OCI-LY7 (cell line): ENCODE measurements at regions not wholly inside any gene's neighbourhood (a gene's known extent, or its start where the extent isn't known, plus 50 kb on each side); places are given as distances from the start of the nearest gene placed in this dataset.

Experiments used
- BruUV-seq: library from RNA; stranded (reverse); fragments of 400-500 nt; replicated peaks from 2 replicates; lab custom pipeline; 2021; lab: Mats Ljungman, UMichigan
- CTCF ChIA-PET: fragments of 300-600 bp; sonication (Branson Sonifier 250); formaldehyde crosslinking; loops from one replicate; lab custom pipeline; 2022; ENCODE audit warnings: antibody characterized with exemption; ENCODE audit not compliant: unreplicated experiment; lab: Charles Lee
- POLR2A ChIA-PET: fragments of 300-600 bp; sonication (Branson Sonifier 250); formaldehyde crosslinking; loops from one replicate; lab custom pipeline; 2022; ENCODE audit warnings: antibody characterized with exemption; lab: Charles Lee
- DNase-seq: peaks from one replicate; pipeline ENCODE4 v3.0.0-alpha.2; 2015; ENCODE audit warnings: low spot score
- H2AFZ ChIP-seq: fragments of 200-600 bp; sonication (generic), shearing (Covaris generic); 2 replicates; pipeline ENCODE4 v1.6.1; 2014; ENCODE audit warnings: mild to moderate bottlenecking, antibody characterized with exemption, low read length, moderate library complexity
- H3K27ac ChIP-seq: fragments of 200-600 bp; sonication (generic); 2 replicates; pipeline ENCODE4 v1.5.1; 2014; ENCODE audit warnings: mixed run types, low read depth, mild to moderate bottlenecking, moderate library complexity, low read length, inconsistent platforms; ENCODE audit not compliant: poor library complexity, severe bottlenecking
- H3K36me3 ChIP-seq: fragments of 200-600 bp; sonication (generic); 2 replicates; pipeline ENCODE4 v1.6.1; 2014; ENCODE audit warnings: mild to moderate bottlenecking, antibody characterized with exemption, low read length, moderate library complexity, mixed read lengths; ENCODE audit not compliant: insufficient read depth
- H3K4me1 ChIP-seq: fragments of 200-600 bp; sonication (generic); 2 replicates; pipeline ENCODE4 v1.5.1; 2014; ENCODE audit warnings: mild to moderate bottlenecking, low read length; ENCODE audit not compliant: insufficient read depth, poor library complexity, severe bottlenecking
- H3K4me2 ChIP-seq: fragments of 200-600 bp; sonication (generic); 2 replicates; pipeline ENCODE4 v1.6.1; 2014; ENCODE audit warnings: mild to moderate bottlenecking, low read length
- H3K4me3 ChIP-seq: fragments of 200-600 bp; sonication (generic); 2 replicates; pipeline ENCODE4 v1.5.1; 2014; ENCODE audit warnings: mild to moderate bottlenecking, low read depth, low read length; ENCODE audit not compliant: poor library complexity, severe bottlenecking
- H3K79me2 ChIP-seq: fragments of 200-600 bp; sonication (generic); 2 replicates; pipeline ENCODE4 v1.6.1; 2016; ENCODE audit warnings: low read depth, mild to moderate bottlenecking, low read length, moderate library complexity, mixed read lengths; ENCODE audit not compliant: insufficient read depth
- H3K9me2 ChIP-seq: fragments of 200-600 bp; sonication (generic); 2 replicates; pipeline ENCODE4 v1.6.1; 2016; ENCODE audit warnings: mild to moderate bottlenecking, low read length, mixed read lengths; ENCODE audit not compliant: insufficient read depth
- H3K9me3 ChIP-seq: fragments of 200-600 bp; sonication (generic); 2 replicates; pipeline ENCODE4 v1.6.1; 2014; ENCODE audit warnings: mild to moderate bottlenecking, mixed run types, low read length, mixed read lengths
- H4K20me1 ChIP-seq: fragments of 200-600 bp; sonication (generic); 2 replicates; pipeline ENCODE4 v1.6.1; 2014; ENCODE audit warnings: mild to moderate bottlenecking, antibody characterized with exemption, low read length, moderate library complexity, mixed read lengths; ENCODE audit not compliant: insufficient read depth
- EZH2phosphoT487 ChIP-seq: fragments of 200-600 bp; sonication (generic); IDR thresholded peaks from 2 replicates; pipeline ENCODE4 v1.6.1; 2018; ENCODE audit warnings: low read depth, borderline replicate concordance, mild to moderate bottlenecking, mixed run types, antibody characterized with exemption, low read length, moderate library complexity, mixed read lengths
- intact Hi-C: fragments of 100-400 bp; cut with micrococcal nuclease; formaldehyde crosslinking; loops from one replicate; pipeline ENCODE4 v1.10.0; 2022; ENCODE audit not compliant: unreplicated experiment
- TF ChIP-seq, protein P1 (sequence below): fragments of 200-600 bp; sonication (generic); conservative IDR thresholded peaks from 2 replicates; pipeline ENCODE4 v1.5.1; 2014; ENCODE audit warnings: mild to moderate bottlenecking, antibody characterized with exemption, low read length, moderate library complexity, mixed read lengths

- H3K4me2 ChIP-seq, result no peak overlapping the region
- no peaks in the 10 kb centered on the region for H3K9me3 ChIP-seq
- no TSS peak for BruUV-seq
- intact Hi-C loops, result no loop called here
- no peaks in the 10 kb centered on the region for H3K79me2 ChIP-seq
- no peak for TF ChIP-seq EZH2phosphoT487
- TF ChIP-seq, protein P1, sequence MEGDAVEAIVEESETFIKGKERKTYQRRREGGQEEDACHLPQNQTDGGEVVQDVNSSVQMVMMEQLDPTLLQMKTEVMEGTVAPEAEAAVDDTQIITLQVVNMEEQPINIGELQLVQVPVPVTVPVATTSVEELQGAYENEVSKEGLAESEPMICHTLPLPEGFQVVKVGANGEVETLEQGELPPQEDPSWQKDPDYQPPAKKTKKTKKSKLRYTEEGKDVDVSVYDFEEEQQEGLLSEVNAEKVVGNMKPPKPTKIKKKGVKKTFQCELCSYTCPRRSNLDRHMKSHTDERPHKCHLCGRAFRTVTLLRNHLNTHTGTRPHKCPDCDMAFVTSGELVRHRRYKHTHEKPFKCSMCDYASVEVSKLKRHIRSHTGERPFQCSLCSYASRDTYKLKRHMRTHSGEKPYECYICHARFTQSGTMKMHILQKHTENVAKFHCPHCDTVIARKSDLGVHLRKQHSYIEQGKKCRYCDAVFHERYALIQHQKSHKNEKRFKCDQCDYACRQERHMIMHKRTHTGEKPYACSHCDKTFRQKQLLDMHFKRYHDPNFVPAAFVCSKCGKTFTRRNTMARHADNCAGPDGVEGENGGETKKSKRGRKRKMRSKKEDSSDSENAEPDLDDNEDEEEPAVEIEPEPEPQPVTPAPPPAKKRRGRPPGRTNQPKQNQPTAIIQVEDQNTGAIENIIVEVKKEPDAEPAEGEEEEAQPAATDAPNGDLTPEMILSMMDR, result no peak
- DNase-seq, result no peak
- H3K27ac ChIP-seq, result no peak overlapping the region
- H3K4me1 ChIP-seq, result no peaks in the 10 kb centered on the region
- ChIA-PET CTCF (no interaction called here), POLR2A (interaction anchor here (0.6 kb wide), 1 partner anchor 550 kb away, joined by 3 read pairs; no protein-coding TSS in a partner anchor)
- H4K20me1 ChIP-seq, result no peaks in the 10 kb centered on the region
- H3K9me2 ChIP-seq, result no peaks in the 10 kb centered on the region
- no peaks in the 10 kb centered on the region for H3K36me3 ChIP-seq
- no peak overlapping the region for H3K4me3 ChIP-seq
- H2AFZ ChIP-seq, result no peak overlapping the region
These were observed 186.7 kb upstream of the GALNTL6 start for GRCh38 chr4:171626554-171626953.

DNA sequence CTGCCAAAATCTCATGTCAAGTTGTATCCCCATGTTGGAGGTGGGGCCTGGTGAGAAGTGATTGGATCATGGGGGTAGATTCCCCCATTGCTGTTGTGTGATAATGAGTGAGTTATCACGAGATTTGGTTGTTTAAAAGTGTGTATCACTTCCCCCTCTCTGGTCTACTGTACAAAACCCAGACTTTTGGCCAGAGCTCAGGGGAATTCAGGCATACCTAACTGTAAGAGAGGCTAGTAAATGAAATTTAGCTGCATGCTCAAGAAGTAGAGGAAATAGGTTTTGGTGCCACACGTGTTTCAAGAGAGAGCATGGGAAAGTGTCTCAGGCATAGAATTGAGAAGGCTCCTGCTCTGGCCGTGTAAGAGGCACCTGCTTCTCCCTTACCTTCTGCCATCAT lies 190.5 kb upstream of the GALNTL6 start:
- no TSS peak for BruUV-seq

GRCh38 chr4:171621646-171622045 lies 191.6 kb upstream of the GALNTL6 start:
- Histone ChIP-seq H3K79me2 (no peaks in the 10 kb centered on the region), H3K27ac (no peak overlapping the region), H3K4me2 (no peak overlapping the region), H4K20me1 (no peaks in the 10 kb centered on the region), H3K36me3 (no peaks in the 10 kb centered on the region), H3K4me1 (no peaks in the 10 kb centered on the region), H3K4me3 (no peak overlapping the region), H3K9me2 (no peaks in the 10 kb centered on the region), H3K9me3 (no peaks in the 10 kb centered on the region), H2AFZ (no peak overlapping the region)
- POLR2A ChIA-PET, result interaction anchor here (0.5 to 1.3 kb wide), 3 partner anchors 32 to 1632 kb away, joined by 3 read pairs; no protein-coding TSS in a partner anchor
- DNase-seq, result no peak
- intact Hi-C loops, result no loop called here
- no peak for TF ChIP-seq EZH2phosphoT487
- TF ChIP-seq, protein P1, result no peak
- BruUV-seq, result no TSS peak
- CTCF ChIA-PET, result no interaction called here

More for the DNA sequence above, 190.5 kb upstream of the GALNTL6 start:
- H3K4me3 ChIP-seq, result no peak overlapping the region
- H2AFZ ChIP-seq, result no peak overlapping the region
- H3K27ac ChIP-seq, result no peak overlapping the region
- H3K9me2 ChIP-seq, result no peaks in the 10 kb centered on the region
- TF ChIP-seq, protein P1, result no peak
- no peak for TF ChIP-seq EZH2phosphoT487
- no peak overlapping the region for H3K4me2 ChIP-seq
- no peaks in the 10 kb centered on the region for H3K4me1 ChIP-seq
- H4K20me1 ChIP-seq, result no peaks in the 10 kb centered on the region
- no peaks in the 10 kb centered on the region for H3K36me3 ChIP-seq
- H3K79me2 ChIP-seq, result no peaks in the 10 kb centered on the region
- intact Hi-C loops, result no loop called here
- ChIA-PET POLR2A (no interaction called here), CTCF (no interaction called here)
- no peaks in the 10 kb centered on the region for H3K9me3 ChIP-seq
- no peak for DNase-seq
